Esophagus squamous epithelium (tissue), 5 donors: ENCODE measurements at regions not wholly inside any gene's neighbourhood (a gene's known extent, or its start where the extent isn't known, plus 50 kb on each side); places are given as distances from the start of the nearest gene placed in this dataset.

ENCODE experiments used
- DNase-seq: peaks from one replicate; lab custom pipeline; 2025; lab: John Stamatoyannopoulos, UW
- H3K27ac ChIP-seq, 4 donors: fragments of 200-600 bp; sonication (generic); one replicate each; pipeline ENCODE4 v1.5.1; 2016 to 2019; ENCODE audit warnings: mild to moderate bottlenecking in 1 of 4
- H3K27me3 ChIP-seq, 4 donors: fragments of 200-600 bp; sonication (generic); 1 replicate in 3 of 4; 2 replicates in 1 of 4; pipeline versions ENCODE4 v1.5.1 to v1.6.0; 2017 to 2021; ENCODE audit warnings: antibody characterized with exemption in 1 of 4
- H3K36me3 ChIP-seq, 3 donors: fragments of 200-600 bp; sonication (generic); one replicate each; pipeline ENCODE4 v1.5.1; 2016 to 2019
- H3K4me1 ChIP-seq, 3 donors: fragments of 200-600 bp; sonication (generic); one replicate each; pipeline ENCODE4 v1.5.1; 2017 to 2019
- H3K4me3 ChIP-seq, 4 donors: fragments of 200-600 bp; sonication (generic); 1 replicate in 3 of 4; 2 replicates in 1 of 4; pipeline ENCODE4 v1.5.1; 2016 to 2019; ENCODE audit warnings: mild to moderate bottlenecking in 2 of 4, moderate library complexity in 1 of 4
- H3K9me3 ChIP-seq, 3 donors: fragments of 200-600 bp; sonication (generic); one replicate each; pipeline ENCODE4 v1.5.1; 2016 to 2019
- POLR2A ChIP-seq, 4 donors: fragments of 450-650 bp; IDR thresholded peaks; one replicate each; pipeline ENCODE4 v1.6.1; 2017; ENCODE audit warnings: antibody characterized with exemption in 4 of 4, mild to moderate bottlenecking in 4 of 4, moderate library complexity in 3 of 4
- WGBS, 2 donors: methylation state at CpG; one replicate each; pipeline ENCODE4 v1.1.5; 2018; 5-methylcytosine and 5-hydroxymethylcytosine counted together
- intact Hi-C: fragments of 100-400 bp; cut with DNase I; formaldehyde crosslinking; loops from one replicate; pipeline ENCODE4 v1.15.0; 2022
- TF ChIP-seq, protein P1 (sequence below), 6 experiments: fragments of 450-650 bp in 4 of 6; fragments of 200-600 bp in 2 of 6; sonication (generic) in 2 of 6; IDR thresholded peaks; one replicate each; pipeline ENCODE4 v1.5.1; 2016 to 2019; ENCODE audit warnings: antibody characterized with exemption in 6 of 6, mild to moderate bottlenecking in 4 of 6, moderate library complexity in 4 of 6
- donor health status: DM: yes; HTN: yes; CAD: no.

DNA sequence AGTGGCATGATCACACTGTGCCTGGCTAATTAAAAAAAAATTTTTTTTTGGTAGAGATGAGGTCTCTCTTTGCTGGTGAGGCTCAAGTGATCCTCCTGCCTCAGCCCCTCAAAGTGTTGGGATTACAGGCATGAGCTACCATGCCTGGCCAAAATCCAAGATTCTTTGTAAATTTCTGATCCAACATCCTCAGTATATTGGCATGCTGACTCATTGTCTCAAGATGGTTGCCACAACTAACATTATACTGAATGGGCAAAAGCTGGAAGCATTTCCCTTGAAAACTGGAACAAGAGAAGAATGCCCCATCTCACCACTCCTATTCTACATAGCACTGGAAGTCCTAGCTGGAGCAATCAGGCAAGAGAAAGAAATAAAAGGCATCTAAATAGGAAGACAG is 100.0 kb downstream of the KLF5 start:
- no peak for DNase-seq
- Histone ChIP-seq H3K4me1 (peaks cover 0 to 21% (median 2%) of the 10 kb centered on the region in 3 donors), H3K36me3 (no peaks in the 10 kb centered on the region), H3K4me3 (no peak overlapping the region), H3K27ac (no peak overlapping the region), H3K9me3 (no peaks in the 10 kb centered on the region), H3K27me3 (no peaks in the 10 kb centered on the region)
- TF ChIP-seq, protein P1, sequence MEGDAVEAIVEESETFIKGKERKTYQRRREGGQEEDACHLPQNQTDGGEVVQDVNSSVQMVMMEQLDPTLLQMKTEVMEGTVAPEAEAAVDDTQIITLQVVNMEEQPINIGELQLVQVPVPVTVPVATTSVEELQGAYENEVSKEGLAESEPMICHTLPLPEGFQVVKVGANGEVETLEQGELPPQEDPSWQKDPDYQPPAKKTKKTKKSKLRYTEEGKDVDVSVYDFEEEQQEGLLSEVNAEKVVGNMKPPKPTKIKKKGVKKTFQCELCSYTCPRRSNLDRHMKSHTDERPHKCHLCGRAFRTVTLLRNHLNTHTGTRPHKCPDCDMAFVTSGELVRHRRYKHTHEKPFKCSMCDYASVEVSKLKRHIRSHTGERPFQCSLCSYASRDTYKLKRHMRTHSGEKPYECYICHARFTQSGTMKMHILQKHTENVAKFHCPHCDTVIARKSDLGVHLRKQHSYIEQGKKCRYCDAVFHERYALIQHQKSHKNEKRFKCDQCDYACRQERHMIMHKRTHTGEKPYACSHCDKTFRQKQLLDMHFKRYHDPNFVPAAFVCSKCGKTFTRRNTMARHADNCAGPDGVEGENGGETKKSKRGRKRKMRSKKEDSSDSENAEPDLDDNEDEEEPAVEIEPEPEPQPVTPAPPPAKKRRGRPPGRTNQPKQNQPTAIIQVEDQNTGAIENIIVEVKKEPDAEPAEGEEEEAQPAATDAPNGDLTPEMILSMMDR (IDR thresholded peaks at IDR 0.05): no peak
- no peak for TF ChIP-seq POLR2A (IDR thresholded peaks at IDR 0.05)
- intact Hi-C loops: no loop called here

DNA sequence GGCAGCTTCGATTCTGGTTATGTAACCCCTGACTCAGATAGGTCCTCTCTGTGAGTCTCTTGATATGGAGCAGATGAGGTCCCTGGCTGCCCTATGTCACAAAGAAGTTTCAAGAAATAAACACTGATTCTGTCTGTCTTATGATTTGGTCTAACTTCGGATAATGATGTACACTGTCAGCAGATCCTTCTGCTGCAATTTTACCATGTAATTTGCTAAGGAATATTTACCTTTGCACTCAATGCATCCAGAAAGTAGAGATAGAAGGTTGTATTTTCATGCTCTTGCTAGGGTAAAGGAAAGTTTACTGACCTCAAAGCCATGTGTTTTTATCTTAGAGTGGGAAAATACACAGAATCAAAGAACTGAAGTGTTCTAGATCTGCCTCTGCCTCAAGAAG is 98.2 kb downstream of the KLF5 start:
- TF ChIP-seq, protein P1 (IDR thresholded peaks at IDR 0.05): no peak
- TF ChIP-seq POLR2A (IDR thresholded peaks at IDR 0.05): no peak
- no peak overlapping the region for H3K4me3 ChIP-seq
- no peak overlapping the region for H3K27ac ChIP-seq
- H3K4me1 ChIP-seq: peaks cover 0 to 4% (median 0%) of the 10 kb centered on the region in 3 donors
- no peak for DNase-seq
- intact Hi-C loops: no loop called here
- no peaks in the 10 kb centered on the region for H3K27me3 ChIP-seq
- no peaks in the 10 kb centered on the region for H3K36me3 ChIP-seq
- no peaks in the 10 kb centered on the region for H3K9me3 ChIP-seq
- 74 to 79% methylated on average over 2 of the region's 2 CpGs for WGBS, 2 donors

DNA sequence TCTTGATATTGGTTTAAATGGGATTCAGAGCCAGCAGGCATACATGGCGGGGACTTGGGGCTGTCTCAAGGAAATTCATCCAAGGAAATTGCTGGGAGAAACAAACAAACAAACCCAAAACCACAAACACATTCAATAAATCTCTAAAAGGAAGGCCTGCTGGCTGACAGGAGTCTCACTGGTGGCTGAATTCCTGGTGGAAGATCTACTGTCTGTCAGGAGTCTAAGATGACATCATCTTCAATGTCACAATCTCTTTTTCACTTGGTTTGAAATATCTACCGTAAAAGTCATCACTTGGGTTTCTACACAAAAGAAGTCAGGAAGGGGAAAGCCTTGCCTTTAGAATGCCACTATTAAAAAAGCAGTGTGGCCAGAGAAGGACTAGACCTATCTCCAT is 87.9 kb downstream of the KLF5 start:
- peaks cover 0 to 9% (median 6%) of the 10 kb centered on the region in 3 donors for H3K4me1 ChIP-seq

DNA sequence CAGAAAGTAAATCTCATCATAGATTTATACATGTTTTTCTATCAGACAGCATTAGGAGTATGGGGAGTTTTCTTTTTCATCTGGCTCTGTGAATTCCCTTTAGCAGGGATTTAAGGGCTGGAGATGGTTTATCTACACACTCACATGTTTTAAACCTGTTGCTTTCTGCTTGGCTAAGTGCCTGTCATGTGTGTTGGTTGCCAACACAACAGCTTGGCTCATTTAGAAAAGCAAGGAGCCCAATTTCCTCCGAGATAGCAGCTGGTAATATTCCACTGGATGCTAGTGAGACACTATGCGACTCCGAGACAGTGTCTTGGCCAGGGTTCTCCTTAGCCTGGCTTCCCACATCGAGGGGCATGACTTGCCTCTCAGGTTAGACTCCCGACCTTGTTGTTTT is 83.3 kb downstream of the KLF5 start:
- TF ChIP-seq, protein P1 (IDR thresholded peaks at IDR 0.05): no peak
- TF ChIP-seq POLR2A (IDR thresholded peaks at IDR 0.05): no peak
- intact Hi-C loops: no loop called here
- 40 to 41% methylated on average over 5 of the region's 5 CpGs for WGBS, 2 donors
- Histone ChIP-seq H3K27me3 (no peaks in the 10 kb centered on the region), H3K27ac (no peak overlapping the region), H3K4me3 (no peak overlapping the region), H3K36me3 (no peaks in the 10 kb centered on the region), H3K9me3 (no peaks in the 10 kb centered on the region), H3K4me1 (peaks cover 7 to 28% (median 9%) of the 10 kb centered on the region in 3 donors)
- DNase-seq: no peak

More for the DNA sequence above, 87.9 kb downstream of the KLF5 start:
- TF ChIP-seq, protein P1 (IDR thresholded peaks at IDR 0.05): no peak
- no peak for TF ChIP-seq POLR2A (IDR thresholded peaks at IDR 0.05)
- Histone ChIP-seq H3K36me3 (no peaks in the 10 kb centered on the region), H3K27me3 (no peaks in the 10 kb centered on the region), H3K27ac (no peak overlapping the region), H3K9me3 (no peaks in the 10 kb centered on the region), H3K4me3 (no peak overlapping the region)
- 85 to 100% methylated on average over 2 of the region's 2 CpGs for WGBS, 2 donors
- no peak for DNase-seq
- intact Hi-C loops: no loop called here

DNA sequence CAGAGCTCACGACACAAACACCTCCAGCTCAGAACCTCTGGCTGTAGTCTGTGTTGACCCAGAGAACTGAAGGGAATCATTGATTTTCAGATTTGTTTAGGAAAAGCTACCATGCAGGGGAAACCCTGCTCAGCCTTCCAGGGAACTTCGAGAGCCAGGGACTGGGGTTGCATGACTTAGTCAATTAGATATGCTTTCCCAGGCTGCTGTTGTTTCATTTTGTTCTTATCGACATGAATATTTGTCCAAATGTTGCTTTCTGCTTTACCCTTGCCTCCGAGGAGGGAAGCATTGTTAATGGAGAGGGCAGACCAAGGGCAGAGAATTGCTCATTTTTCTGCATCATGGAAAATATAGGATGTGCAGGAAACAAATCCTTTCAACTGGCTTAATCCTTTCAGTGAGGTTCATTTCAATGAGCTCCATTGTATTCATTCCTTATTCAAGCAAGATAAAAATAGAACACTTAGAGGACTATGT is 82.5 kb downstream of the KLF5 start:
- H3K9me3 ChIP-seq: no peaks in the 10 kb centered on the region
- TF ChIP-seq, protein P1 (IDR thresholded peaks at IDR 0.05): no peak
- TF ChIP-seq POLR2A (IDR thresholded peaks at IDR 0.05): no peak
- intact Hi-C loops: no loop called here
- WGBS, 2 donors: 27 to 33% methylated on average over 3 to 4 of the region's 4 CpGs
- no peaks in the 10 kb centered on the region for H3K36me3 ChIP-seq
- DNase-seq: no peak
- H3K4me1 ChIP-seq: peaks cover 7 to 28% (median 9%) of the 10 kb centered on the region in 3 donors
- H3K27me3 ChIP-seq: no peaks in the 10 kb centered on the region
- H3K4me3 ChIP-seq: no peak overlapping the region
- peak overlapping the region in 1 of 4 donors; percentile 9 for H3K27ac ChIP-seq
